ENCODE measurements at regions not wholly inside any gene's neighbourhood (a gene's known extent, or its start where the extent isn't known, plus 50 kb on each side); places are given as distances from the start of the nearest gene placed in this dataset.

GRCh38 chr13:44048326-44048725 lies 168.6 kb downstream of the LACC1 start:
- no peak overlapping the region for H3K56ac ChIP-seq (ENCODE audit: low read length)
- no peak overlapping the region for H3K4ac ChIP-seq (ENCODE audit: low read depth, low read length)
- no peaks in the 10 kb centered on the region for H3K79me1 ChIP-seq (ENCODE audit: low read length)
- peaks cover 2% of the 10 kb centered on the region for H3K4me1 ChIP-seq (ENCODE audit: control insufficient read depth, low read depth, low read length)
- H2AK5ac ChIP-seq (ENCODE audit: low read length), result no peak overlapping the region
- H3K23ac ChIP-seq (ENCODE audit: low read length), result no peak overlapping the region
- DNase-seq, result no peak
- H3K9ac ChIP-seq (ENCODE audit: low read length), result no peak overlapping the region
- no peaks in the 10 kb centered on the region for H3K79me2 ChIP-seq (ENCODE audit: control insufficient read depth, insufficient read depth, low read length)
- no peak overlapping the region for H2BK5ac ChIP-seq (ENCODE audit: low read length)
- H3K27me3 ChIP-seq (ENCODE audit: insufficient read depth, low read length, poor library complexity), result no peaks in the 10 kb centered on the region
- H3K27ac ChIP-seq (ENCODE audit: low read depth, low read length), result no peak overlapping the region
- H3K4me3 ChIP-seq (ENCODE audit: low read length), result no peak overlapping the region
- no peak overlapping the region for H4K8ac ChIP-seq (ENCODE audit: low read depth, low read length)
- H4K5ac ChIP-seq (ENCODE audit: low read length), result no peak overlapping the region
- H2BK15ac ChIP-seq (replicated peaks; ENCODE audit: low read depth), result no peak overlapping the region
- H3K36me3 ChIP-seq (ENCODE audit: control insufficient read depth, insufficient read depth, low read length), result no peaks in the 10 kb centered on the region
- no CpG with 5 or more reads among the region's 3 CpGs for WGBS (ENCODE audit: extremely low coverage, insufficient coverage, low lambda C conversion rate)
- no peak overlapping the region for H3K18ac ChIP-seq (ENCODE audit: low read length)
- no peak overlapping the region for H3K4me2 ChIP-seq (ENCODE audit: low read length)
- H2BK120ac ChIP-seq (ENCODE audit: low read depth, low read length), result no peak overlapping the region

DNA sequence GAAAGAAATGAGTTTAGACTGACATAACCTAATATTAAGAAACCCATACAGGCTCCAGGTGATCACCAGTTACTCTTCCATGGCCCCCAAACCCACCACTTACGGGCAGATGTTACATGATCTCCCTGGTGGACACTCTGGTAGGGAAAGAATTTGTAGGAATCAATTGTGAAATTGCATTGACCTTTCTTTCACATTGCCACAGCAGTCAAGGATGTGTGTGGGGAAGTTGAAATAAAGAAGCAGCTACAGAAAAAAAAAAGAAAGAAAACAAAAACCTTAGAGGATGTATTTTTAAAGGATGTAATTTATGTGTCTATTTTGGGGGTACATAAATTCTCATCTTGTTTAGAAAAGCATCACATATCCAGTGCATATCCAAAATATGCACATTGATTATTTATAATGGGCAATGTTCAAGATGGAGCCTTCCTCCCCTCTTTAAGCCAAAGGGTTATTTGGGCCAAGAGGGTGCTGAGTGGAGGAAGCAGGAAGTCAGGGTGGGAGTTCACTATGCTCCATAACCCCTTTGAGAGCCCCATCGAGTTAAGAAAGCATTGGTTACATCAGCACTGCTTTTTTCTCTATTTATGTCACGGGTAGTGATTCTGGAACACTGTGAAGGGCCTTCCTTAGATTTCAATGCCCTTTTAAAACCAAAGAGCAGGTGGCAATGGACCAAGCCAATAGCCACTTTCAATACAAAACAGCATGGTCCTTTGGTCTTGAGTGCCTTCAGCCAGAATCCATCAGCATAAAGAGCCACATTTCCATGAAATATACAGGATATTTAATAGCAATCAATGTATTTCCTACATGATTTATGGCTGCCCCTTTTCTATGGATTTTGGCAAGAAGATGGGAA lies 169.6 kb downstream of the LACC1 start:
- no peaks in the 10 kb centered on the region for H3K79me2 ChIP-seq (ENCODE audit: control insufficient read depth, insufficient read depth, low read length)
- no peak overlapping the region for H3K56ac ChIP-seq (ENCODE audit: low read length)
- no peak overlapping the region for H2BK5ac ChIP-seq (ENCODE audit: low read length)
- no peaks in the 10 kb centered on the region for H3K27me3 ChIP-seq (ENCODE audit: insufficient read depth, low read length, poor library complexity)
- no peak overlapping the region for H3K4ac ChIP-seq (ENCODE audit: low read depth, low read length)
- H2BK120ac ChIP-seq (ENCODE audit: low read depth, low read length), result no peak overlapping the region
- H3K23ac ChIP-seq (ENCODE audit: low read length), result no peak overlapping the region
- no peak overlapping the region for H2AK5ac ChIP-seq (ENCODE audit: low read length)
- peaks cover 6% of the 10 kb centered on the region for H3K4me1 ChIP-seq (ENCODE audit: control insufficient read depth, low read depth, low read length)
- WGBS (ENCODE audit: extremely low coverage, insufficient coverage, low lambda C conversion rate), result no CpG with 5 or more reads among the region's 3 CpGs
- no peak overlapping the region for H3K27ac ChIP-seq (ENCODE audit: low read depth, low read length)
- no peak for DNase-seq
- H2BK15ac ChIP-seq (replicated peaks; ENCODE audit: low read depth), result no peak overlapping the region
- H3K18ac ChIP-seq (ENCODE audit: low read length), result no peak overlapping the region
- H3K4me3 ChIP-seq (ENCODE audit: low read length), result no peak overlapping the region
- H3K4me2 ChIP-seq (ENCODE audit: low read length), result no peak overlapping the region
- H3K36me3 ChIP-seq (ENCODE audit: control insufficient read depth, insufficient read depth, low read length), result no peaks in the 10 kb centered on the region
- no peak overlapping the region for H3K9ac ChIP-seq (ENCODE audit: low read length)
- no peak overlapping the region for H4K8ac ChIP-seq (ENCODE audit: low read depth, low read length)
- no peak overlapping the region for H4K5ac ChIP-seq (ENCODE audit: low read length)
- no peaks in the 10 kb centered on the region for H3K79me1 ChIP-seq (ENCODE audit: low read length)

DNA sequence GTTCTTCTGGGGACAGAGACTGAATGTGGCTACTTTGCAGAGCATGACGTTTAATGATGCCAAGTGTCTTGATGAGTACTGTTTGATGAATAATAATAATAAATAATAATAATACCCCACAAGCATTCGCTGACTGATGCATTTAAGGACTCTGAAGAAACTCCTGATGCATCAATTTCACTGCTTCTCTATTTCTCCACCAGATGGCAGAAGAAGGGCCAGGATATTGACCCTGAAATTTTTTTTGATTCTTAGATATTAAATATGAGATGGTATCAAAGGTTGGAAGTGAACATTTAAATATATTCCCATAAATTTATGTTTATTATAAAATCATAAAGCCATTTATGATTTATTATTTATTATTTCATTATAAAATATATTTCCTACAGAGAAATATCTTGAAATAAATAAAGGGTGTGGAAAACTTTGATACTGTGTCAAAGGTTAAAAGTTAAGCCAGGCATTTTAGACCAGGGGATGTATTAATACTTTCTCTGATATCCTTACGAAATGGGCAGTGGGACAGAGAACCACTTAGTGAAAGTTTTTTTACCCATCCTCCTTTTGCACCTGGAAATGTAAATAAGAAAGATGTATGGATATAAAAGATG lies 170.9 kb downstream of the LACC1 start:
- no peak overlapping the region for H3K56ac ChIP-seq (ENCODE audit: low read length)
- no peak overlapping the region for H2AK5ac ChIP-seq (ENCODE audit: low read length)
- H2BK120ac ChIP-seq (ENCODE audit: low read depth, low read length), result no peak overlapping the region
- no peak overlapping the region for H3K27ac ChIP-seq (ENCODE audit: low read depth, low read length)
- no peak overlapping the region for H3K4me3 ChIP-seq (ENCODE audit: low read length)
- H3K18ac ChIP-seq (ENCODE audit: low read length), result no peak overlapping the region
- H3K23ac ChIP-seq (ENCODE audit: low read length), result no peak overlapping the region
- H3K9ac ChIP-seq (ENCODE audit: low read length), result no peak overlapping the region
- no peaks in the 10 kb centered on the region for H3K79me1 ChIP-seq (ENCODE audit: low read length)
- no CpG with 5 or more reads among the region's 3 CpGs for WGBS (ENCODE audit: extremely low coverage, insufficient coverage, low lambda C conversion rate)
- H3K4ac ChIP-seq (ENCODE audit: low read depth, low read length), result no peak overlapping the region
- no peak overlapping the region for H3K4me2 ChIP-seq (ENCODE audit: low read length)
- H3K27me3 ChIP-seq (ENCODE audit: insufficient read depth, low read length, poor library complexity), result no peaks in the 10 kb centered on the region
- no peaks in the 10 kb centered on the region for H3K79me2 ChIP-seq (ENCODE audit: control insufficient read depth, insufficient read depth, low read length)
- no peaks in the 10 kb centered on the region for H3K36me3 ChIP-seq (ENCODE audit: control insufficient read depth, insufficient read depth, low read length)
- no peak overlapping the region for H2BK15ac ChIP-seq (replicated peaks; ENCODE audit: low read depth)
- H4K8ac ChIP-seq (ENCODE audit: low read depth, low read length), result no peak overlapping the region
- H3K4me1 ChIP-seq (ENCODE audit: control insufficient read depth, low read depth, low read length), result peaks cover 6% of the 10 kb centered on the region
- no peak for DNase-seq
- no peak overlapping the region for H4K5ac ChIP-seq (ENCODE audit: low read length)
- H2BK5ac ChIP-seq (ENCODE audit: low read length), result no peak overlapping the region

DNA sequence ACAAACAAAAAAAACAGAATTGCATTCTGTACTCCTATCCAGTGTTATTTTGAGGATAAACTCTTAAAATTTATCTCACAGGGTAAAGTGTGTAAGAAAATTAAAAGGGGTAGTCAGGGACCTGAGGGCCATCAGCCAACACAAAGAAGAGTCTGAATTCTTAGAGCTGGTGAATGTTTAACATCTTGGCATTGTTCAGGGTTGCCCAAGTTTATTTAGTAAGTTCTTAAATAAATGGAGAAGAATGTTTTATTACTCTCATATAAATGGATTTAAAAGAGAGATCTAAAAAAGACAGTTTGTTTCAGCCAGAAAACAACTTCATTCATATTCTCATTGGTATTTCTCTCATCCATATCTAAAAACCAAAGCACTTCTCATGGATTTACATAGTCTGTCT lies 171.7 kb downstream of the LACC1 start:
- Histone ChIP-seq H3K4ac (ENCODE audit: low read depth, low read length) (no peak overlapping the region), H3K23ac (ENCODE audit: low read length) (no peak overlapping the region), H3K27ac (ENCODE audit: low read depth, low read length) (no peak overlapping the region), H2BK15ac (replicated peaks; ENCODE audit: low read depth) (no peak overlapping the region), H2AK5ac (ENCODE audit: low read length) (no peak overlapping the region), H3K4me2 (ENCODE audit: low read length) (no peak overlapping the region), H3K56ac (ENCODE audit: low read length) (no peak overlapping the region), H3K18ac (ENCODE audit: low read length) (no peak overlapping the region), H3K36me3 (ENCODE audit: control insufficient read depth, insufficient read depth, low read length) (no peaks in the 10 kb centered on the region), H2BK5ac (ENCODE audit: low read length) (no peak overlapping the region), H3K9ac (ENCODE audit: low read length) (no peak overlapping the region), H3K4me1 (ENCODE audit: control insufficient read depth, low read depth, low read length) (peaks cover 6% of the 10 kb centered on the region), H4K8ac (ENCODE audit: low read depth, low read length) (no peak overlapping the region), H2BK120ac (ENCODE audit: low read depth, low read length) (no peak overlapping the region), H4K5ac (ENCODE audit: low read length) (no peak overlapping the region), H3K79me1 (ENCODE audit: low read length) (no peaks in the 10 kb centered on the region), H3K79me2 (ENCODE audit: control insufficient read depth, insufficient read depth, low read length) (no peaks in the 10 kb centered on the region), H3K27me3 (ENCODE audit: insufficient read depth, low read length, poor library complexity) (no peaks in the 10 kb centered on the region), H3K4me3 (ENCODE audit: low read length) (no peak overlapping the region)
- no peak for DNase-seq

GRCh38 chr13:44051918-44052675 lies 172.4 kb downstream of the LACC1 start:
- Histone ChIP-seq H3K79me2 (ENCODE audit: control insufficient read depth, insufficient read depth, low read length) (no peaks in the 10 kb centered on the region), H3K27me3 (ENCODE audit: insufficient read depth, low read length, poor library complexity) (no peaks in the 10 kb centered on the region), H2AK5ac (ENCODE audit: low read length) (no peak overlapping the region), H4K5ac (ENCODE audit: low read length) (no peak overlapping the region), H3K9ac (ENCODE audit: low read length) (no peak overlapping the region), H3K4me1 (ENCODE audit: control insufficient read depth, low read depth, low read length) (peaks cover 6% of the 10 kb centered on the region), H2BK5ac (ENCODE audit: low read length) (no peak overlapping the region), H2BK15ac (replicated peaks; ENCODE audit: low read depth) (no peak overlapping the region), H3K27ac (ENCODE audit: low read depth, low read length) (no peak overlapping the region), H3K4me3 (ENCODE audit: low read length) (no peak overlapping the region), H4K8ac (ENCODE audit: low read depth, low read length) (no peak overlapping the region), H3K18ac (ENCODE audit: low read length) (no peak overlapping the region), H3K79me1 (ENCODE audit: low read length) (no peaks in the 10 kb centered on the region), H3K4me2 (ENCODE audit: low read length) (no peak overlapping the region), H3K56ac (ENCODE audit: low read length) (no peak overlapping the region), H3K23ac (ENCODE audit: low read length) (no peak overlapping the region), H3K4ac (ENCODE audit: low read depth, low read length) (no peak overlapping the region), H3K36me3 (ENCODE audit: control insufficient read depth, insufficient read depth, low read length) (no peaks in the 10 kb centered on the region), H2BK120ac (ENCODE audit: low read depth, low read length) (no peak overlapping the region)
- no CpG with 5 or more reads among the region's 6 CpGs for WGBS (ENCODE audit: extremely low coverage, insufficient coverage, low lambda C conversion rate)
- DNase-seq, result peak; percentile 56
